A673 (cell line): ENCODE measurements at regions not wholly inside any gene's neighbourhood (a gene's known extent, or its start where the extent isn't known, plus 50 kb on each side); places are given as distances from the start of the nearest gene placed in this dataset.
A peak's percentile ranks its signal among the peaks of the same experiment; 100 is the strongest.

Source experiments
- BruUV-seq: library from RNA; stranded (reverse); fragments of 400-500 nt; replicated peaks from 2 replicates; lab custom pipeline; 2021; lab: Mats Ljungman, UMichigan
- CTCF ChIA-PET: fragments of 300-600 bp; sonication (Branson Sonifier 250); formaldehyde crosslinking; loops from one replicate; lab custom pipeline; 2022; ENCODE audit warnings: antibody characterized with exemption; lab: Charles Lee
- POLR2A ChIA-PET: fragments of 300-600 bp; sonication (Branson Sonifier 250); formaldehyde crosslinking; loops from one replicate; lab custom pipeline; 2022; ENCODE audit warnings: antibody characterized with exemption; ENCODE audit not compliant: low non-redundant PET; lab: Charles Lee
- DNase-seq: peaks from one replicate; pipeline ENCODE4 v3.0.0-alpha.2; 2015; ENCODE audit warnings: low spot score
- H3K27ac ChIP-seq: fragments of 200-600 bp; sonication (generic); 2 replicates; pipeline ENCODE4 v1.5.1; 2016; ENCODE audit warnings: mixed run types, low read depth, mild to moderate bottlenecking, mixed read lengths, antibody characterized with exemption, low read length; ENCODE audit not compliant: poor library complexity, severe bottlenecking
- H3K27me3 ChIP-seq: fragments of 200-600 bp; sonication (generic); replicated peaks from 2 replicates; pipeline ENCODE4 v1.6.1; 2017; ENCODE audit warnings: mixed run types, low read depth, mild to moderate bottlenecking, mixed read lengths, antibody characterized with exemption, low read length; ENCODE audit not compliant: insufficient read depth, poor library complexity
- H3K36me3 ChIP-seq: fragments of 200-600 bp; sonication (generic); 2 replicates; pipeline ENCODE4 v1.6.1; 2016; ENCODE audit warnings: mixed run types, mild to moderate bottlenecking, mixed read lengths, antibody characterized with exemption, low read length; ENCODE audit not compliant: insufficient read depth, poor library complexity, severe bottlenecking
- H3K4me1 ChIP-seq: fragments of 200-600 bp; sonication (generic); 2 replicates; pipeline ENCODE4 v1.6.1; 2017; ENCODE audit warnings: mixed run types, mild to moderate bottlenecking, mixed read lengths, antibody characterized with exemption, low read length; ENCODE audit not compliant: insufficient read depth, poor library complexity, severe bottlenecking
- H3K4me3 ChIP-seq: fragments of 200-600 bp; sonication (generic); 2 replicates; pipeline ENCODE4 v1.5.1; 2016; ENCODE audit warnings: low read depth, mixed run types, mild to moderate bottlenecking, mixed read lengths, low read length; ENCODE audit not compliant: poor library complexity, severe bottlenecking
- H3K9me3 ChIP-seq: fragments of 200-600 bp; sonication (generic); 2 replicates; pipeline ENCODE4 v1.6.1; 2016; ENCODE audit warnings: mixed run types, low read depth, mild to moderate bottlenecking, mixed read lengths, antibody characterized with exemption, low read length; ENCODE audit not compliant: poor library complexity, severe bottlenecking
- EZH2 ChIP-seq: fragments of 200-600 bp; sonication (generic); IDR thresholded peaks from 2 replicates; pipeline ENCODE4 v1.6.1; 2017; ENCODE audit warnings: borderline replicate concordance, low read depth, mild to moderate bottlenecking, mixed read lengths, antibody characterized with exemption, low read length; ENCODE audit not compliant: poor library complexity, severe bottlenecking
- intact Hi-C: fragments of 100-400 bp; cut with micrococcal nuclease; formaldehyde crosslinking; loops from one replicate; pipeline ENCODE4 v1.10.0; 2022; ENCODE audit not compliant: unreplicated experiment
- TF ChIP-seq, protein P1 (sequence below): fragments of 300-800, 200-600 bp; sonication (generic); conservative IDR thresholded peaks from 2 replicates; pipeline ENCODE4 v1.5.1; 2017; ENCODE audit warnings: low read depth, mild to moderate bottlenecking, antibody characterized with exemption, low read length, moderate library complexity, mixed read lengths

DNA sequence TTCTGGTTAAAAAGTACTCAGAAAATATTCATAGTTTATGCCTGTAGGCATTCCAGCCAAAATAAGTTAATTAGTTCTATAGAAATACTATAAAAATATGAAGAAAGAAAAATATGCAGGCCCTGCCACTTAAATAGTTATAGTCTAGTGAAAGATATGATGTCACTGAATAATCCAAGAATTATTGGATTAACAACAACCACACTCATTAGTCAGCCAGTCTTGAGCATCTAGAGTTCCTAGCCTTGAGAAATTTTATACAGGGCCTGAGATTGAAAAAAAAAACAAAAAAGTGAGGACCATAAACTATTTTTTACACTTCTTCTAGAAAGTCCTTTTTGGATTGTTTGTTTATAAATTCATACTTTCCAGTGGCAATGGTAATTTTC is 823.0 kb downstream of the FAT4 start:
- no peaks in the 10 kb centered on the region for H3K36me3 ChIP-seq
- no peaks in the 10 kb centered on the region for H3K4me1 ChIP-seq
- intact Hi-C loops = no loop called here
- ChIA-PET POLR2A (no interaction called here), CTCF (no interaction called here)
- TF ChIP-seq EZH2 = no peak
- TF ChIP-seq, protein P1, sequence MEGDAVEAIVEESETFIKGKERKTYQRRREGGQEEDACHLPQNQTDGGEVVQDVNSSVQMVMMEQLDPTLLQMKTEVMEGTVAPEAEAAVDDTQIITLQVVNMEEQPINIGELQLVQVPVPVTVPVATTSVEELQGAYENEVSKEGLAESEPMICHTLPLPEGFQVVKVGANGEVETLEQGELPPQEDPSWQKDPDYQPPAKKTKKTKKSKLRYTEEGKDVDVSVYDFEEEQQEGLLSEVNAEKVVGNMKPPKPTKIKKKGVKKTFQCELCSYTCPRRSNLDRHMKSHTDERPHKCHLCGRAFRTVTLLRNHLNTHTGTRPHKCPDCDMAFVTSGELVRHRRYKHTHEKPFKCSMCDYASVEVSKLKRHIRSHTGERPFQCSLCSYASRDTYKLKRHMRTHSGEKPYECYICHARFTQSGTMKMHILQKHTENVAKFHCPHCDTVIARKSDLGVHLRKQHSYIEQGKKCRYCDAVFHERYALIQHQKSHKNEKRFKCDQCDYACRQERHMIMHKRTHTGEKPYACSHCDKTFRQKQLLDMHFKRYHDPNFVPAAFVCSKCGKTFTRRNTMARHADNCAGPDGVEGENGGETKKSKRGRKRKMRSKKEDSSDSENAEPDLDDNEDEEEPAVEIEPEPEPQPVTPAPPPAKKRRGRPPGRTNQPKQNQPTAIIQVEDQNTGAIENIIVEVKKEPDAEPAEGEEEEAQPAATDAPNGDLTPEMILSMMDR = no peak
- H3K4me3 ChIP-seq = no peak overlapping the region
- BruUV-seq = no TSS peak
- no peaks in the 10 kb centered on the region for H3K27me3 ChIP-seq
- no peak overlapping the region for H3K27ac ChIP-seq
- H3K9me3 ChIP-seq = no peaks in the 10 kb centered on the region
- DNase-seq = peak; percentile 14

DNA sequence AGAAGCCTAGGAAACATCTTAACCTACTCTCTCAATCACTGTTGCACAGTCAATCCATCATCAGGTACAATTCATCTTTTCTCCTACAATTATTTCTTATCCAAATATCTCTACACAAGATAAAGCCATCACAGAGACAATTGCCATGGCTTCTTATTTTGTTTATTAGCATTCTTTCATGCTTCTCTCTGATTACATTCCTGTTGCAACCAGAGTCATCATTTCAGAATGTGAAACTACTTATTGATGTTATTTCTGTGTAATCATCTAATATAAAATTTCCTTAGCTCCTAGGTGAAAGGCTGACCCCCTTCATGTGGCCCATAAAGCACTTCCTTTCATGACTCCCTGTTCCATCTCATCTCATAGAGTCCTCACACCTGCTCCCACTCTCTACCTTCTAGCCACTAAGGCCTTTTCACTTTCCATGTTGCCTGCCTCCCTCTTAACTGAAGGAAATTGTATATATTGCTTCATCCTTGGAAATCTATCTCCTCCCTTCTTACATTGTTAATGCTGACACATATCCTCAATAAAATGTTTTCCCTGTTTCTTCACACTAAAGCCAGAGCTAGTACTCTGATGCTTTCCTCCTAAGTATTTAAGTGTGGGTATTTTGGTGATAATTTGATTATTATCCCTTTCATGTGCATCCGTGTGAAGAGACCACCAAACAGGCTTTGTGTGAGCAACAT is 829.9 kb downstream of the FAT4 start:
- TF ChIP-seq, protein P1 = no peak
- no peak for TF ChIP-seq EZH2
- intact Hi-C loops = no loop called here
- Histone ChIP-seq H3K36me3 (no peaks in the 10 kb centered on the region), H3K9me3 (no peaks in the 10 kb centered on the region), H3K27ac (no peak overlapping the region), H3K27me3 (no peaks in the 10 kb centered on the region), H3K4me3 (no peak overlapping the region), H3K4me1 (no peaks in the 10 kb centered on the region)
- POLR2A ChIA-PET = no interaction called here
- DNase-seq = no peak
- CTCF ChIA-PET = no interaction called here
- BruUV-seq = no TSS peak

DNA sequence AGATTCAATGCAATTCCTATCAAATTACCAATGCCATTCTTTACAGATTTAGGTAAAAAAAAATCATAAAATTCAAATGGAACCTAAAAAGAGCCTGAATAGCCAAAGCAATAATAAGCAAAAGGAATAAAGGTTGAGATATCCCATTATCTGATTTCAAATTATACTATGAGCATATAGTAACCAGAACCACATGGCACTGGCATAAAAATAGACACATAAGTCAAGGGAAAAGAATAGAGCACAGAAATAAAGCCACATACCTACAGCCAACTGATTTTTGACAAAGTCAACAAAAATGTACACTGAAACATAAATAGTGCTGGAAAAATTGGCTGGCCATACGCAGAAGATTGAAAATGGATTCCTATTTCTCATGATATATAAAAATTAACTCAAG is 853.7 kb downstream of the FAT4 start:
- TF ChIP-seq, protein P1 = no peak
- TF ChIP-seq EZH2 = no peak
- Histone ChIP-seq H3K27me3 (no peaks in the 10 kb centered on the region), H3K27ac (no peak overlapping the region), H3K4me1 (no peaks in the 10 kb centered on the region), H3K4me3 (no peak overlapping the region), H3K9me3 (no peaks in the 10 kb centered on the region), H3K36me3 (no peaks in the 10 kb centered on the region)
- ChIA-PET CTCF (no interaction called here), POLR2A (no interaction called here)
- intact Hi-C loops = no loop called here
- DNase-seq = no peak
- BruUV-seq = no TSS peak
